ENCODE measurements at regions not wholly inside any gene's neighbourhood (a gene's known extent, or its start where the extent isn't known, plus 50 kb on each side); places are given as distances from the start of the nearest gene placed in this dataset.

DNA sequence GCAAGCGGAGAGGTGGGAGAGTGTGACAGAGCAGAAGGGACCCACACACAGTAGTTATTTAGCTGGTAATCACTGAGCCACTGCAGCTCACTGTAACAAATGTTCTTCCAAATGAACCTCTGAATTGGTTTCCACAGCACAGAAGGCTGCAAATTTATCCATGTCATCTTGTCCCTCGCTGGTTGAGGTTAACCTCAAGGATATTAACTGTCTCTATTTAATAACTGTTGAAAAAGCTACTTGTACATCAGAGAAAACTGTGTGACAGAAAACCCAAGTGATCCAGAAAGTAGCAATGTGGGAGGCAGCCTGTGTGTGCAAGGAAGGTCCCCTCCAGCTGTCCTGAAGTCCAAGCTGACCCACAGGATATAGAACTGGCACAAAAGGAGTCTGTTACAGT, 153.6 kb downstream of the DSEL start:
- POLR2A ChIA-PET, result no interaction called here
- Histone ChIP-seq H3K9me3 (ENCODE audit: control insufficient read depth, insufficient read depth, low read depth, low read length) (no peaks in the 10 kb centered on the region), H3K4me1 (ENCODE audit: control insufficient read depth, insufficient read depth, low read length) (no peaks in the 10 kb centered on the region; the same call in 1 of the 2 replicates), H3K27ac (ENCODE audit: extremely low read depth, low read depth, low read length) (no peak overlapping the region), H3K36me3 (ENCODE audit: control insufficient read depth in 2 of 2, insufficient read depth in 1 of 2, low read length in 2 of 2) (no peaks in the 10 kb centered on the region), H3K4me3 (ENCODE audit: low read depth, low read length) (no peak overlapping the region)
- CTCF ChIA-PET, result no interaction called here
- no peak for TF ChIP-seq ZNF202 (tag by site-specific recombination; IDR thresholded peaks at IDR 0.05; ENCODE audit: borderline replicate concordance)
- TF ChIP-seq ZNF354C (tag by site-specific recombination; IDR thresholded peaks at IDR 0.05; ENCODE audit: borderline replicate concordance, low read depth), result no peak
- TF ChIP-seq ZNF266 (tag by site-specific recombination; IDR thresholded peaks at IDR 0.05; ENCODE audit: low read depth), result no peak
- TF ChIP-seq ZNF777 (tag by site-specific recombination; IDR thresholded peaks at IDR 0.05; ENCODE audit: borderline replicate concordance), result no peak
- TF ChIP-seq, protein P1, sequence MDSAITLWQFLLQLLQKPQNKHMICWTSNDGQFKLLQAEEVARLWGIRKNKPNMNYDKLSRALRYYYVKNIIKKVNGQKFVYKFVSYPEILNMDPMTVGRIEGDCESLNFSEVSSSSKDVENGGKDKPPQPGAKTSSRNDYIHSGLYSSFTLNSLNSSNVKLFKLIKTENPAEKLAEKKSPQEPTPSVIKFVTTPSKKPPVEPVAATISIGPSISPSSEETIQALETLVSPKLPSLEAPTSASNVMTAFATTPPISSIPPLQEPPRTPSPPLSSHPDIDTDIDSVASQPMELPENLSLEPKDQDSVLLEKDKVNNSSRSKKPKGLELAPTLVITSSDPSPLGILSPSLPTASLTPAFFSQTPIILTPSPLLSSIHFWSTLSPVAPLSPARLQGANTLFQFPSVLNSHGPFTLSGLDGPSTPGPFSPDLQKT (IDR thresholded peaks at IDR 0.05; ENCODE audit: borderline replicate concordance, low read depth, low read length), result no peak
- TF ChIP-seq, protein P2, sequence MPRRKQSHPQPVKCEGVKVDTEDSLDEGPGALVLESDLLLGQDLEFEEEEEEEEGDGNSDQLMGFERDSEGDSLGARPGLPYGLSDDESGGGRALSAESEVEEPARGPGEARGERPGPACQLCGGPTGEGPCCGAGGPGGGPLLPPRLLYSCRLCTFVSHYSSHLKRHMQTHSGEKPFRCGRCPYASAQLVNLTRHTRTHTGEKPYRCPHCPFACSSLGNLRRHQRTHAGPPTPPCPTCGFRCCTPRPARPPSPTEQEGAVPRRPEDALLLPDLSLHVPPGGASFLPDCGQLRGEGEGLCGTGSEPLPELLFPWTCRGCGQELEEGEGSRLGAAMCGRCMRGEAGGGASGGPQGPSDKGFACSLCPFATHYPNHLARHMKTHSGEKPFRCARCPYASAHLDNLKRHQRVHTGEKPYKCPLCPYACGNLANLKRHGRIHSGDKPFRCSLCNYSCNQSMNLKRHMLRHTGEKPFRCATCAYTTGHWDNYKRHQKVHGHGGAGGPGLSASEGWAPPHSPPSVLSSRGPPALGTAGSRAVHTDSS (tag by site-specific recombination; IDR thresholded peaks at IDR 0.05), result no peak
- TF ChIP-seq ZNF548 (tag by site-specific recombination; IDR thresholded peaks at IDR 0.05), result no peak
- no peak for TF ChIP-seq ZNF529 (tag by site-specific recombination; IDR thresholded peaks at IDR 0.05; ENCODE audit: insufficient replicate concordance)
- TF ChIP-seq RBAK (tag by site-specific recombination; IDR thresholded peaks at IDR 0.05), result no peak
- TF ChIP-seq, protein P3, sequence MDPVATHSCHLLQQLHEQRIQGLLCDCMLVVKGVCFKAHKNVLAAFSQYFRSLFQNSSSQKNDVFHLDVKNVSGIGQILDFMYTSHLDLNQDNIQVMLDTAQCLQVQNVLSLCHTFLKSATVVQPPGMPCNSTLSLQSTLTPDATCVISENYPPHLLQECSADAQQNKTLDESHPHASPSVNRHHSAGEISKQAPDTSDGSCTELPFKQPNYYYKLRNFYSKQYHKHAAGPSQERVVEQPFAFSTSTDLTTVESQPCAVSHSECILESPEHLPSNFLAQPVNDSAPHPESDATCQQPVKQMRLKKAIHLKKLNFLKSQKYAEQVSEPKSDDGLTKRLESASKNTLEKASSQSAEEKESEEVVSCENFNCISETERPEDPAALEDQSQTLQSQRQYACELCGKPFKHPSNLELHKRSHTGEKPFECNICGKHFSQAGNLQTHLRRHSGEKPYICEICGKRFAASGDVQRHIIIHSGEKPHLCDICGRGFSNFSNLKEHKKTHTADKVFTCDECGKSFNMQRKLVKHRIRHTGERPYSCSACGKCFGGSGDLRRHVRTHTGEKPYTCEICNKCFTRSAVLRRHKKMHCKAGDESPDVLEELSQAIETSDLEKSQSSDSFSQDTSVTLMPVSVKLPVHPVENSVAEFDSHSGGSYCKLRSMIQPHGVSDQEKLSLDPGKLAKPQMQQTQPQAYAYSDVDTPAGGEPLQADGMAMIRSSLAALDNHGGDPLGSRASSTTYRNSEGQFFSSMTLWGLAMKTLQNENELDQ (tag by site-specific recombination; IDR thresholded peaks at IDR 0.05; ENCODE audit: low read depth), result no peak
- TF ChIP-seq, protein P4, sequence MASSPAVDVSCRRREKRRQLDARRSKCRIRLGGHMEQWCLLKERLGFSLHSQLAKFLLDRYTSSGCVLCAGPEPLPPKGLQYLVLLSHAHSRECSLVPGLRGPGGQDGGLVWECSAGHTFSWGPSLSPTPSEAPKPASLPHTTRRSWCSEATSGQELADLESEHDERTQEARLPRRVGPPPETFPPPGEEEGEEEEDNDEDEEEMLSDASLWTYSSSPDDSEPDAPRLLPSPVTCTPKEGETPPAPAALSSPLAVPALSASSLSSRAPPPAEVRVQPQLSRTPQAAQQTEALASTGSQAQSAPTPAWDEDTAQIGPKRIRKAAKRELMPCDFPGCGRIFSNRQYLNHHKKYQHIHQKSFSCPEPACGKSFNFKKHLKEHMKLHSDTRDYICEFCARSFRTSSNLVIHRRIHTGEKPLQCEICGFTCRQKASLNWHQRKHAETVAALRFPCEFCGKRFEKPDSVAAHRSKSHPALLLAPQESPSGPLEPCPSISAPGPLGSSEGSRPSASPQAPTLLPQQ (tag by site-specific recombination; IDR thresholded peaks at IDR 0.05), result no peak

DNA sequence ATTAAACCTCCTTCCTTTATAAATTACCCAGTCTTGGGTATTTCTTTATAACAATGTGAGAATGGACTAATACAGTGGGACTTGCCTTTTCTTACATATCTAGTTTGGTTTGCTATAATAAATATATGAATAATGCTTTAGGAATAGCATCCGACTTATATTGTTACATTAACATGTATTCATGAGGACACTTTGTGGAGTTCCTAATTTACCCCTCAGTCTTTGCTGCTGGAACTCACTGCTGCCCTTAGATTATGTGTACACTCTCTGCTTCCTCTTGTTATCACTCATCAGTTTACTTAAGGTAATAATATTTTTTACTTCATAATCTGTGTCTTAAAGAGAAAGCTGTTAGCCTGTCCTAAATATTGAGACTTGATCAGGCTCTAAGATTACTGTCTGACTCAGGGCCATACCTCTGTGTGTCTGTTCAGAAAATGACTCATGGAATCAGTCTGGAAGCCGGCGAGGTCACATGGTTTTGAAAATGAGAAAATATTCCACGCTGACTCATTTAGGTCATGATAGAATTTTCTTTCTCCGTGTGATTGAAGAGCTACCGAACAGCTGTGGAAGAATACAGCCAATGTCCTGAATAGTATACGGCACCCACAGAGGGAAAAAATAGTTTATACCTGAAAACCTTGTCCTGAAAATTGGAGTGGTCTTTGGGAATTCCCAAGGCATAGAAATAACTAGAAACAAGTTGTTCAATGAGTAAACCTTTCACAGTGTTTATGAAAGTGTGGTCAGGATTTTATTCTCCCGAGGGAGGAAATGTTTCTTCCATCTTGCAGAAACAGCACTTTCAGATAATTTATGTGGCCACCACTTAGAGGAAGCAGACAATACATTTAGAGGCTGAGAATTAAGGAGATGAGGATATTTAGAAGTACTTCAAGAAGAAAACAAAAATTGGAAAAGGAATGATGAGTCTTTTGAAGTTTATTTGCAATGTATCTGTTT, 156.4 kb downstream of the DSEL start:
- no peaks in the 10 kb centered on the region for H3K9me3 ChIP-seq (ENCODE audit: control insufficient read depth, insufficient read depth, low read depth, low read length)
- H3K27ac ChIP-seq (ENCODE audit: extremely low read depth, low read depth, low read length), result no peak overlapping the region
- H3K36me3 ChIP-seq (ENCODE audit: control insufficient read depth in 2 of 2, insufficient read depth in 1 of 2, low read length in 2 of 2), result no peaks in the 10 kb centered on the region
- TF ChIP-seq ZNF366 (tag by site-specific recombination; conservative IDR thresholded peaks at IDR 0.05) (0 out of 2 replicates have a peak, but pooled peaks have one; percentile 18), ZNF140 (tag by site-specific recombination; IDR thresholded peaks at IDR 0.05) (no peak)
- peak overlapping the region; percentile 16; the same call in 1 of the 2 replicates for H3K4me3 ChIP-seq (ENCODE audit: low read depth, low read length)
- H3K4me1 ChIP-seq (ENCODE audit: control insufficient read depth, insufficient read depth, low read length), result no peaks in the 10 kb centered on the region; the same call in 1 of the 2 replicates
- ChIA-PET CTCF (interaction anchor here (1.0 kb wide), 1 partner anchor 18 kb away, joined by 3 read pairs; no protein-coding TSS in a partner anchor), POLR2A (no interaction called here)
